ENCODE measurements at regions not wholly inside any gene's neighbourhood (a gene's known extent, or its start where the extent isn't known, plus 50 kb on each side); places are given as distances from the start of the nearest gene placed in this dataset.

DNA sequence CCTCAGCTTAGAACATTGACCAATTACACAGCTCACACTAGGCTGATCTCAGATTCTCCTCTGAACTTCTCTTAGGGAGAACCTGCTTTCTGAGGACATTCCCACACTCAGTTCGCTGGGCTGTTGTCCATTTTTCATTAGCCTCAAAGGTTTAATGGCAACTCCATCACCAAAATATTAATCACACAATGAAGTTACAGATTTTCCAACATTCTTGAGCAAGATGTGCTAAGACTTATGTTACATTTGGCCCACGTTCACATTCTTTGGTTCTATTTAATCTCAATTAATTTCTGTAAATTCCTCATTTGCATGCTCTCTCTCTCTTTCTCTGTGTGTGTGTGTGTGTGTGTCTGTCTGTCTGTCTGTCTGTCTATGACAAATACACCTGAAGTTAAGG is 82.3 kb upstream of the EDNRA start (continued):
- no peak for TF ChIP-seq SAP30 (IDR thresholded peaks at IDR 0.05; ENCODE audit: insufficient read depth, insufficient replicate concordance, low read length)
- no peak for TF ChIP-seq MAFK (IDR thresholded peaks at IDR 0.05; ENCODE audit: low read depth, low read length)
